ELR (cell line): ENCODE measurements at regions not wholly inside any gene's neighbourhood (a gene's known extent, or its start where the extent isn't known, plus 50 kb on each side); places are given as distances from the start of the nearest gene placed in this dataset.
A peak's percentile ranks its signal among the peaks of the same experiment; 100 is the strongest.
"Not testable (repeated sequence)": the region's sequence is repeated elsewhere in the genome, so short reads cannot be mapped to it uniquely, and the experiment has no call there.

Source experiments
- DNase-seq: peaks from one replicate; pipeline ENCODE4 v3.0.0-alpha.2; 2015; ENCODE audit warnings: low read depth

- DNase-seq: no peak
Observed at GRCh38 chr1:58190267-58190988, 356.1 kb downstream of the OMA1 start.

GRCh38 chr1:58189453-58189852, 357.1 kb downstream of the OMA1 start:
- DNase-seq: no peak

- no peak for DNase-seq
Observed at GRCh38 chr1:58183286-58183685, 363.2 kb downstream of the OMA1 start.

GRCh38 chr1:58180537-58180936, 366.0 kb downstream of the OMA1 start:
- no peak for DNase-seq

GRCh38 chr1:58169160-58169559, 377.4 kb downstream of the OMA1 start:
- DNase-seq: not testable (repeated sequence)

- not testable (repeated sequence) for DNase-seq
Observed at GRCh38 chr1:58167131-58167530, 379.4 kb downstream of the OMA1 start.

- no peak for DNase-seq
Observed at GRCh38 chr1:58166417-58166816, 380.1 kb downstream of the OMA1 start.

- DNase-seq: no peak
Observed at GRCh38 chr1:58165073-58165472, 381.5 kb downstream of the OMA1 start.

- peak; percentile 46 for DNase-seq
Observed at GRCh38 chr1:58162952-58163550, 383.5 kb downstream of the OMA1 start.

- no peak for DNase-seq
Observed at GRCh38 chr1:58159434-58159830, 387.1 kb downstream of the OMA1 start.

GRCh38 chr1:58158506-58159433, 387.8 kb downstream of the OMA1 start:
- no peak for DNase-seq

- no peak for DNase-seq
Observed at GRCh38 chr1:58158016-58158415, 388.5 kb downstream of the OMA1 start.

GRCh38 chr1:58157256-58157655, 389.3 kb downstream of the OMA1 start:
- no peak for DNase-seq

- DNase-seq: no peak
Observed at GRCh38 chr1:58156831-58157230, 389.7 kb downstream of the OMA1 start.

- DNase-seq: no peak
Observed at GRCh38 chr1:58156124-58156468, 390.4 kb downstream of the OMA1 start.

GRCh38 chr1:58155418-58156123, 391.0 kb downstream of the OMA1 start:
- DNase-seq: peak; percentile 7

- DNase-seq: no peak
Observed at GRCh38 chr1:58154256-58154655, 392.3 kb downstream of the OMA1 start.

- DNase-seq: no peak
Observed at GRCh38 chr1:58152697-58153096, 393.8 kb downstream of the OMA1 start.

- DNase-seq: no peak
Observed at GRCh38 chr1:58149271-58149812, 397.2 kb downstream of the OMA1 start.

GRCh38 chr1:58144698-58145270, 401.7 kb downstream of the OMA1 start:
- DNase-seq: no peak

GRCh38 chr1:58143972-58144697, 402.4 kb downstream of the OMA1 start:
- no peak for DNase-seq
